Uterus (tissue), 3 donors: ENCODE measurements at regions not wholly inside any gene's neighbourhood (a gene's known extent, or its start where the extent isn't known, plus 50 kb on each side); places are given as distances from the start of the nearest gene placed in this dataset.

Source experiments
- DNase-seq, 2 donors: peaks; one replicate each; pipeline ENCODE4 v3.0.0-alpha.2; 2019 to 2020
- H3K27ac ChIP-seq, 2 donors: fragments of 200-600 bp; sonication (generic); 1 replicate in 1 of 2; 2 replicates in 1 of 2; pipeline ENCODE4 v1.5.1; 2016 to 2018
- H3K27me3 ChIP-seq, 2 donors: fragments of 200-600 bp; sonication (generic); one replicate each; pipeline ENCODE4 v1.5.1; 2018 to 2019; ENCODE audit warnings: control low read depth in 1 of 2
- H3K36me3 ChIP-seq, 2 donors: fragments of 200-600 bp; sonication (generic); one replicate each; pipeline ENCODE4 v1.5.1; 2019; ENCODE audit warnings: control low read depth in 1 of 2
- H3K4me1 ChIP-seq, 2 donors: fragments of 200-600 bp; sonication (generic); one replicate each; pipeline ENCODE4 v1.5.1; 2018 to 2019; ENCODE audit warnings: control low read depth in 1 of 2
- H3K4me3 ChIP-seq, 2 donors: fragments of 200-600 bp; sonication (generic); 1 replicate in 1 of 2; 2 replicates in 1 of 2; pipeline ENCODE4 v1.5.1; 2018 to 2019; ENCODE audit warnings: mild to moderate bottlenecking in 1 of 2
- H3K9me3 ChIP-seq, 2 donors: fragments of 200-600 bp; sonication (generic); one replicate each; pipeline ENCODE4 v1.5.1; 2019; ENCODE audit warnings: control low read depth in 1 of 2
- POLR2A ChIP-seq, 2 donors: fragments of 450-650 bp; IDR thresholded peaks; one replicate each; pipeline ENCODE4 v1.6.1; 2016; ENCODE audit warnings: antibody characterized with exemption in 2 of 2, mild to moderate bottlenecking in 1 of 2, moderate library complexity in 1 of 2
- intact Hi-C: fragments of 100-400 bp; cut with DNase I; formaldehyde crosslinking; loops from one replicate; pipeline ENCODE4 v1.15.1; 2023; ENCODE audit warnings: low total_unique reads
- TF ChIP-seq, protein P1 (sequence below), 4 experiments: fragments of 200-600 bp in 2 of 4; fragments of 450-650 bp in 2 of 4; sonication (generic) in 2 of 4; IDR thresholded peaks; one replicate each; pipeline ENCODE4 v1.5.1; 2016 to 2019; ENCODE audit warnings: antibody characterized with exemption in 4 of 4, mild to moderate bottlenecking in 2 of 4, moderate library complexity in 1 of 4
- donor health status: DM: yes; HTN: yes; CAD: no.

DNA sequence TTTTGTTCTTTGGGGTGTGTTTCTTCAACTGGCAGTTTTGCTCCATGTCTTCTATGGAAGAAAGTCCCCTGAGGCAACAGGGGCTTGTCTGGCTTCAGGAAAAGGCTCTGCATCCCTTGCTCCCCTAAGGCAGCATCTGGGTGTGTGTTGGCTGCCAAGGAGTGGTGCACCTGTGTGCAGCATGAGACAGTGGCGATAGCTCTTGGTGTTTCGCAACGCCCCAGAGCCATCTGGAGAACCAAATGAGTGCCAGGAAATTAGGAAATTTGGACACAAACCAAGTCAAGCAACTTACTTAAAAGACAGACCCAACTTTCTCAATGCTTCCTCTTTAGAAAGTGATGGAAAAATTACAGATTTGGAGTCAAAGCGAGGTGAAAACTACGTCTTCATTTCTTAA is 1044.4 kb upstream of the CNTNAP5 start:
- H3K27ac ChIP-seq = no peak overlapping the region
- intact Hi-C loops = no loop called here
- no peaks in the 10 kb centered on the region for H3K36me3 ChIP-seq
- no peak for DNase-seq
- H3K27me3 ChIP-seq = no peaks in the 10 kb centered on the region
- H3K4me1 ChIP-seq = no peaks in the 10 kb centered on the region
- no peak overlapping the region for H3K4me3 ChIP-seq
- no peaks in the 10 kb centered on the region for H3K9me3 ChIP-seq
- TF ChIP-seq, protein P1, sequence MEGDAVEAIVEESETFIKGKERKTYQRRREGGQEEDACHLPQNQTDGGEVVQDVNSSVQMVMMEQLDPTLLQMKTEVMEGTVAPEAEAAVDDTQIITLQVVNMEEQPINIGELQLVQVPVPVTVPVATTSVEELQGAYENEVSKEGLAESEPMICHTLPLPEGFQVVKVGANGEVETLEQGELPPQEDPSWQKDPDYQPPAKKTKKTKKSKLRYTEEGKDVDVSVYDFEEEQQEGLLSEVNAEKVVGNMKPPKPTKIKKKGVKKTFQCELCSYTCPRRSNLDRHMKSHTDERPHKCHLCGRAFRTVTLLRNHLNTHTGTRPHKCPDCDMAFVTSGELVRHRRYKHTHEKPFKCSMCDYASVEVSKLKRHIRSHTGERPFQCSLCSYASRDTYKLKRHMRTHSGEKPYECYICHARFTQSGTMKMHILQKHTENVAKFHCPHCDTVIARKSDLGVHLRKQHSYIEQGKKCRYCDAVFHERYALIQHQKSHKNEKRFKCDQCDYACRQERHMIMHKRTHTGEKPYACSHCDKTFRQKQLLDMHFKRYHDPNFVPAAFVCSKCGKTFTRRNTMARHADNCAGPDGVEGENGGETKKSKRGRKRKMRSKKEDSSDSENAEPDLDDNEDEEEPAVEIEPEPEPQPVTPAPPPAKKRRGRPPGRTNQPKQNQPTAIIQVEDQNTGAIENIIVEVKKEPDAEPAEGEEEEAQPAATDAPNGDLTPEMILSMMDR (IDR thresholded peaks at IDR 0.05) = no peak
- no peak for TF ChIP-seq POLR2A (IDR thresholded peaks at IDR 0.05)

DNA sequence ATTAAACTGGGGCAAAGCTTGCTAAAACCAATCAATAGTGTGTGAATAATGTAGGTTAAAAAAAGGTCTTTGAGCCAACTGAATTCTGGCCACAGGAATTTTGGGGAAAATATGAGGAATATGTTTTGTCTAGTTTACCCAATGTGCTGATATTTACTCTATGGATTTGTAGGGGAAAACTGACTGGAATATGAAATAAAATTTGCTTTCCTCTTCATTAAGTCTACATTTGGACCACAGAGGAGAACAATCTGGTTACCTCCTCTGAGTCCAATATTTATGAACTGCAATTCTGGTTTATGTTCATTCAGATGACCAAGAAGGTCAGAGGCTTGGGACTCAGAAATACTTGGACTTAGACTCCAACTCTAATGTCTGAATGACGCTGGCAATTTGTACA is 1042.2 kb upstream of the CNTNAP5 start:
- Histone ChIP-seq H3K36me3 (no peaks in the 10 kb centered on the region), H3K4me3 (no peak overlapping the region), H3K9me3 (no peaks in the 10 kb centered on the region), H3K27me3 (no peaks in the 10 kb centered on the region), H3K4me1 (no peaks in the 10 kb centered on the region), H3K27ac (no peak overlapping the region)
- DNase-seq = no peak
- TF ChIP-seq, protein P1 (IDR thresholded peaks at IDR 0.05) = no peak
- TF ChIP-seq POLR2A (IDR thresholded peaks at IDR 0.05) = no peak
- intact Hi-C loops = no loop called here

DNA sequence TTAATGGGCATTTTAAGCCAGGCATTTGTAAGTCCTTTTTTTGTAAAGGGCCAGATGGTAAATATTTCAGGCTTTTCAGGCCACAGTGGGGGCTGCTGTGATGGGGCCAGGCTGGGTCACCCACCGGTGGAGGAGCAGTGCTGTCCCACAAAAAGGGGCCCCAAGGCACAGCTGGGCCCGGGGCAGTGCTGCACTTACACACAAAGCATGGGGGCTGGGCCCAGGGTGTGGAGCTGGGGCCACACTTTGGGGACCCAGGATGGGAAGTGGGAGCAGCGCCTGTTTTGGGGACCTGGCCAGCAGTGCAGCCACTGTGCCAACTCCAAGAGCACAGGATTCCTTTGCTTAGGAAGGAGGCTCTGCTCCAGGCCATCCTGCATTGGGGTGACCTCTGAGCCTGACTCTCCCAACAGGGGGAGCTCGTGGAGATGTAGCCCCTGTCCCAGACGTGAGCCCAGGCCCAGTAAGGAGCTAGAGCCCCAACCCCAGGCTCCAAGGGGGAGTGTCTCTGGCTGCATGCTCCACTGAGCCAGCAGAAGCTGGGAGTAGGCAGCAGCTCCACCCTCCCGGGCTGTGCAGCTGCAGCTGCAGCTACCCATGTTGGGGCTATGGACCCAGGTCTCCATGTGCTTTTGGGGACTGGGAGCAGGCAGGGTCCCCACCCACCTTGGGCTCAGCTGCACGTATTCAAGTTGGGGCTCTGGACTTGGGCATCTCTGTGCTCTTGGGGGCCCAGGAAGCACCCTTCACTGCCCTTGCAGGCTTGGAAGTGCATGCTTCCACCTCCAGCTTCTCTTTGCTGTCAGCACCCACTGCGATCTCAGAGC is 1036.5 kb upstream of the CNTNAP5 start:
- H3K4me1 ChIP-seq = no peaks in the 10 kb centered on the region
- no peaks in the 10 kb centered on the region for H3K27me3 ChIP-seq
- intact Hi-C loops = no loop called here
- no peak for TF ChIP-seq POLR2A (IDR thresholded peaks at IDR 0.05)
- TF ChIP-seq, protein P1 (IDR thresholded peaks at IDR 0.05) = no peak
- H3K36me3 ChIP-seq = no peaks in the 10 kb centered on the region
- H3K27ac ChIP-seq = no peak overlapping the region
- no peak for DNase-seq
- H3K4me3 ChIP-seq = no peak overlapping the region
- H3K9me3 ChIP-seq = no peaks in the 10 kb centered on the region

DNA sequence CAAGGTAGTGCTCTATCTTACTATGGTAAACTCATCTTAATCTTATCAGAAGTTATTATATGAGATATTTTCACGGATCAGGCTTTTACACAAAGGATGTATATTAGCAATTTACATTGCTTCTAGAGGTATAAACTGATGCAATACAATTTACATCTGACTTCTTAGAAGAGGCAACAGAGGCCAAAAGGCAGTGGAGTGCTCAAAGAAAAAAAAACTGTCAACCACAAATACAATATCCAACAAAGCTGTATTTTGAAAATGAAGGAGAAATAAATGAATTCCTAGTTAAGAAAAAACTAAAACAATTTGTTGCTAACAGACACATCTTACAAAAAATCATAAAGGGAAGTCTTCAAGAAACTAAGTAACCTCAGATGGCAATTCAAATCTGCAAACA is 1031.5 kb upstream of the CNTNAP5 start:
- intact Hi-C loops = no loop called here
- no peaks in the 10 kb centered on the region for H3K9me3 ChIP-seq

DNA sequence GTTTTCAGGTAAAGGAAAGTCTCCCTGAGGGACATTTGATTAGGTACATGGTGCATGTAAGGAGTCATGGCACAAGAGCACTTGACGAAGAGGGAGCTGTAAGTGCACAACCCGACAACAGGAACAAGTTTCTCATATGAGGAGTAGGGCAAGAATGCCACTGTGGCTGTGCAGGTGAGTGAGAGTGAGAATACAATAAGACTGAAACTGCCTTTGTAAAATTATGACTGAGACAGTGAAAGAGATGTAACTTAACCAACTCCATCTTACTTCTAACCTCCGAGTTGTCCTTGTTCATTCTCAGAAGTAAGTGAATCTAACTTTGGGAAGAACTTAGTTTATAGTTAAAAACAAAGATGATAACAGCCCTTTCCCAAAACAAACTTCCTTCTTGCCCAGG is 1025.8 kb upstream of the CNTNAP5 start:
- intact Hi-C loops = no loop called here
- H3K4me3 ChIP-seq = no peak overlapping the region
- H3K9me3 ChIP-seq = no peaks in the 10 kb centered on the region
- no peaks in the 10 kb centered on the region for H3K27me3 ChIP-seq
- no peak for TF ChIP-seq POLR2A (IDR thresholded peaks at IDR 0.05)
- TF ChIP-seq, protein P1 (IDR thresholded peaks at IDR 0.05) = no peak
- H3K4me1 ChIP-seq = no peaks in the 10 kb centered on the region
- no peaks in the 10 kb centered on the region for H3K36me3 ChIP-seq
- DNase-seq = no peak
- no peak overlapping the region for H3K27ac ChIP-seq

More for the DNA sequence above, 1031.5 kb upstream of the CNTNAP5 start:
- Histone ChIP-seq H3K4me3 (no peak overlapping the region), H3K4me1 (no peaks in the 10 kb centered on the region), H3K36me3 (no peaks in the 10 kb centered on the region), H3K27ac (no peak overlapping the region), H3K27me3 (no peaks in the 10 kb centered on the region)
- no peak for DNase-seq
- TF ChIP-seq POLR2A (IDR thresholded peaks at IDR 0.05) = no peak
- TF ChIP-seq, protein P1 (IDR thresholded peaks at IDR 0.05) = no peak
